DMS79 (cell line): ENCODE measurements at regions not wholly inside any gene's neighbourhood (a gene's known extent, or its start where the extent isn't known, plus 50 kb on each side); places are given as distances from the start of the nearest gene placed in this dataset.
"Not testable (repeated sequence)": the region's sequence is repeated elsewhere in the genome, so short reads cannot be mapped to it uniquely, and the experiment has no call there.

Experiments
- DNase-seq: peaks from one replicate; lab custom pipeline; 2025; lab: John Stamatoyannopoulos, UW

DNA sequence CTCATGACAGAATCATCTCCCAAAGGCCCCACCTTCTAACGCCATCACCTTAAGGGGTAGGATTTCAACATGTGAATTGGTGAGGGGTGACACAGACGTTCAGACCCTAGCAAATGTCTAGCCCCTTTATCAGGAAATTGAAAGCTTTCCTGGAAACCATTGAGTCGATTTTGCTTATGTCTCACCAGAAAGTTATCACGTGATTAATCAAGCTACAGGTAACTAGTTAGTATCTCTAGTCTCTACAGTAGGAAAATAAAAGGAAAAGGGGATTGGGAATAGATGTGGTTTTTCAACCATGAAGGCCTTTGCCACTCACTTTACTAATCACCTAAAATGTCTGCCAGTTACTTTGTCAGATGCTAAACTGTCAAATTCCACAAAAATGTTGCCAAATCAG, 1133.0 kb downstream of the PDHA2 start:
- DNase-seq, result no peak

DNA sequence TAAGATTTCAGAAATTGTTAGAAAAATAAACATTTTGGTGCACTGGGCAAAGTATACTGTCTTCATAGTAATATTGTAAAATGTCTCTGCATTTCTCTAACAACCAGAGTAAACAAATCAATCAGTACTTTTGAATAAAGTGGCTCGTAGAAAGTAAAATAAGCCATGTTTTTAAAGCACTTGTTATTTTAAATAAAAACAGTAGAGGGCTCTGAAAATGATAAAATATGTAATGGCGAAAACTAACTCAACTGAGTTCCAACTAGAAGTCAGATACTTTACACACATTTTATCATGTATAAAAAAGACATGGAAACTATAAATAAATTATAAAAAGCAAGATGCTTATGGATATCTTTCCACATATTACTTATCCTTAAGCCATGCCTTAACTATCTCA, 1134.4 kb downstream of the PDHA2 start:
- no peak for DNase-seq

DNA sequence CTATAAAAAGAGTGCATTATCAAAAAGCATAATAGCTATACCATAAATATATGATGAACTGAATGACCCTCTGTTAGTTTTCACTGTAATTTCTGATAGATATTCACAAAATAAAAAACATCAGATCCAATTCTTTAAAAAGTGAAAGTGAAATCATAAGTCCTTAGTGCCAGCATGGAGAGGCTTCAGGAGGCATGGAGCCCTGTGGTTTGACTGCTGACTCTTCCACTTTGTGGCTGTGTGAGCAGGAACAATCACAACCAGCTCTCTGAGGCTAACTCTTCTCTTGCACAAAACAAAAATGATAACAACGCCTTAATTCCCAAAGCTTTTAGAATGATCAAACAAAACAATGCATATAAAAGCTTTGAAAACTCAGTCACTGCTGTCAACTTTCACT, 1143.9 kb downstream of the PDHA2 start:
- DNase-seq, result no peak

DNA sequence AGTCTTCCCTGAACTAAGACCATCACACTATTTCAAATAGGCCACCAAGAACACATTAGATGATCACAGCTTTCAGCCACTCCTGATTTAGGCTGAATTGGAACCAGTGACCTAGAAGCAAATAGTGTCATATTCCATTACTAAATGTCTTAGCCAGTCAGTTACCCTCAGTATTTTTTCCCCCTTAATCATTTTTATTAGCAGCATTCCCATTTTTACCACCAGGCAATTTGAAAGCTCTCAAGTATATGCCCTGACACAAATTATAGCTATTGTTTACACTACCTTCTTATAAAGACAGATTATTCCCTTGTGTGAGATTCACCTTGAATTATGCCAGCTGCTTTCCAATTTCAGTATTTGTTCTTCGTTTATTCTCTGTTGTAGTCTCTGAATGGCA, 1146.9 kb downstream of the PDHA2 start:
- DNase-seq, result no peak

DNA sequence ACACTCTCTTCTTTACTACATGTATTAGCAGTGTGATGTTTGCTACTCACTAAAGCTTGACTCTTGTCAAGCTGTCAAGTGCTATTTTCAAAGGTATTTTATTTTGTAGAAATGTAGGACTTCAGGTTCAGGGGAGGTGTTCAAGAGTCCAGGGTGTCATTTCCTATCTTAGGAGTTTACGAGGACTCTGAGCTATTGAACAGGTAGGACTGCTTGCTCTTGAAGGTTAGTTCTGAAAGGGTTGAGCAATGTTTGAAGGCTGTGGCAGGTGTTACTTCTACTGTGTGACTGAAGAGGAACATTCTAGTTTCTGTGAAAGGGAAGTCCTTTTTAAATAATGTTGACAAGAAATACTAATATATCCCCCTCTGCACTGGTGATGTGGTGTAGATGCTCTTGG, 1151.2 kb downstream of the PDHA2 start:
- no peak for DNase-seq

DNA sequence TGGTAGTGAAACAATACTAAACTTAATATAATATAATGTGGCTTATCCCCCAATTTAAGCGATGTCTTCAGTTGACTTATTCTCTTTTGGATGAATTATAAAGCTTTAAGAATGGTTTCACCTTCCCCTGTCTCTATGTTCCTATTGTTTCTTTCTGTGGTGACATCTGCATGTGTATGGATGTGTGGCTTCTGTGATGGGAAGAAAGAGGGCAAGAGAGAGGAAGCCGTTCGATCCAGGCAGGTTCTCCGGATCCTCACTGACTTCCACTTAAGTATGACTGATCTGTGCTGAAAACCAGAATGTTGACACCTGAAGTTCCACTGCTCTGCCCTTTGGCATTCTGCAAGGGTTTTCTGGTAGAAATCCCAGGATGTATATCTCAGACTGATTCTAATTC, 1150.8 kb downstream of the STPG2 start:
- DNase-seq, result no peak

DNA sequence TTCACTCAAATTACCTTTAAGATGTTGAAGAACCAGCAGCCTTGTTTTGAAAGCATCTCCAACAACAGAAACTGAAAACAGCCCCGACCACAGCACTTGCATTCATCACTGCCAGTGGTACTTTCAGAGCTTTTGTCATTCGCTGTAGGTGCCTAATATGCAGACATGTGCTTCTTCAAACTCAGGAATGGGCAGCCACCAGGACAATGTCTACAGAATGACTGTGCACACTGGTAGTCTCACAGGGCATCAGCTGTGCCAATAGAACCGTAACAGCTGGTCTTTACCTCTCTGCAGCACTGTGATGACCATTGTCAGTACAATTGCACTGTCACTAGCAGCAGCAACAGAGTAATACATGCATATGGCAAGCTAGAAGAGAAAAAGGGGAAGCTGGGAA, 1149.7 kb downstream of the STPG2 start:
- no peak for DNase-seq

DNA sequence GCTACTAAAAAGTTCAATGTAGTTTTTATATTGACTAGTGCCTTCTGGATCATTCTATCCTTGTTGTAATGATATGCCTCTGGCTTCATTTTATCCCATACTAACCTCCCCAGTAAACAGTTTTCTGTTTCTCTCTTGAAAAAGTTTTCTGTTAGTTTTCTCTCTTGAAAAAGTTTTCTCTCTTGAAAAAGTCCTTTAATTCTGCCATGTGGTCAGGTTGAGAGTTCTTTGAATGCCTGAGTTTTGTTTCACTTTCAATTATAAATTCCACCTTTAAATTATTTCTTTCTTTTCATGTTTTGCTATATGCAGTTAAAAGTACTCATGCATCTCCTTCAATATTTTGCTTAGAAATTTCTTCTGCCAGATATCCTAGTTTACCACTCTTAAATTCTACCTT, 1139.6 kb downstream of the STPG2 start:
- DNase-seq, result no peak

DNA sequence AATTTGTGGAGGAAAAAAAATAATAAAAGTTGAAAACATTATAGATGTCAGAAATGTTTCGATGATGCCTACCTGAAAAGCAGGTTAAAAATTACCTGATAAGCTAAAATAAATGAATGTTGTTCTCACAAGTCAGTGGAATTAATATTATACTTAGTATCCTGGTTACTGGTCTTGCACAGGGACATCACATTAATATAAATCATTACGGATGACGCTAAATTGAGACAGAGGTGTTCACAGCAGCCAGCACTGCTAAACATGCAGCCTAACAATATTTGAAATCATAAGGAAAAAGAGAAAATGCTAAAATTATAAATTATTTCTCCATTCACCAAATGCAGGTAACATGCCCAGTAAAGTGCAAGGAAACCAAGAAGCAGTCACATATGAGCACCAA, 1130.0 kb downstream of the STPG2 start:
- DNase-seq, result no peak

DNA sequence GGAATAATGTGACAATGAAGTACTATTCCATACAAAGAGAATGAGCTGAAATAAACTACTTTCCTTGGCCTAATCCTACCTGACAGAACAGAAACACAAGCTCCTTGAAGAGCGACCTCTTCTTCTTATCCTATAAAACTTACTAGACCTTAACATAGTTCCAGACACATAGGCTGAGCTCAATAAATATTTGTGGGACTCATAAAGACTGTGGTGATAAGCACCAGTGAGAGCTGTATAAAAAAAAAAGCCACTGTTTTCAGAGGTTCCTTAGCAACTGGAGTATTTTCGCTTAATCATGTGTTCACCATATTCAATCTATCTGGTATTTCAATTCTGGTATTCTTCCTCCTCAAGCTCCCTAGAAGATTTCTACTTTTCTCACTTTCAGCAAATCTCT, 1129.6 kb downstream of the STPG2 start:
- no peak for DNase-seq

DNA sequence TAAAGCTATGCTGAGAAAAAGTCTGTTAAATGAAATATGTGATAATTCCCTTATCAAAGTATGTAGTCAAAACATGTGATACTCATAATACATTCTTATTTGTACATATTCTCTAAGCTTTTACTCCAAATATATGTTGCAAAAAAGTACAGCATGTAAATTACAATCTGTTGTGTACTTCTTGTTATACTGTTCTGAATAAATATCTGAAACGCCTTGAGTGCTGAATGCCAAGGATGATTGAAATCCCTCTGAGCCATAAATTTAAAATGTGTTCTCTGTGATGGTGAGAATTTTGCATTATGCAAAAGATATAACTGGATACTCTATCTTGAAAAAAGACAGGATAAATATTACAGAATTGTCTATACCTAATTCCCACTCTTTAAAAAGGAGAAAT, 1128.0 kb downstream of the STPG2 start:
- no peak for DNase-seq

DNA sequence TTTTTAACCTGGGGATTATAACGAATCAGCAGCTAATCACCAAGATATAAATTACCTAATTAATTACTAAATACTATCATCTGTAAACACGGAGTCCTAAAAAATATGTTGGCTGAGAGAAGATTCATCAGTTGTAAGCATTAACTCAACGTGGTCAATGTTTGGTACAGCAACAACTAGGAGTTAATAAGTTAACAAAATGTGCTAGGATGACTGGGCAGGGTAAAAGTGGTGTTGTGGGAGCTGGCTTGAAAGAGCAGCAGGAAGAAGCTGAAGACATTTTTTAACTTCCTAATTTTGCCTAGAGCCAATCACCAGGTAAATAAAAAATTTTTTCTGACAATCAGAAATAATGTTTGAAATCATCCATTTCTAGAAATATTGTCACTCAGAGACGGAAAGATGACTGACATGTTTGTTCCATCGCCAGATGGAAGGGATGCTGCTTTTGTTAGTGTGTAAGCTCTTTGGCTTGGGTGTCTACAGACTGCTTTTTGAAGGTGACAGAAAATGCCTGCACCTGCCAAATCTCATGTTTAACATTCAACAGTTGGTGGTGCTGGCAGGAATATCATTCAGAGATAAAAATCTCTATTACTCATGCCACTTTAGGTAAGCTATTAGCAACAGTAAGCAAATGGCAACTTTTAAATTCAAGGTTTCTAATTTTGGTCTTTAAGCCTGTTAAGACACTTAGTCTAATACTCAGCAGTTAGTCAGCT, 1126.9 kb downstream of the STPG2 start:
- DNase-seq, result no peak

DNA sequence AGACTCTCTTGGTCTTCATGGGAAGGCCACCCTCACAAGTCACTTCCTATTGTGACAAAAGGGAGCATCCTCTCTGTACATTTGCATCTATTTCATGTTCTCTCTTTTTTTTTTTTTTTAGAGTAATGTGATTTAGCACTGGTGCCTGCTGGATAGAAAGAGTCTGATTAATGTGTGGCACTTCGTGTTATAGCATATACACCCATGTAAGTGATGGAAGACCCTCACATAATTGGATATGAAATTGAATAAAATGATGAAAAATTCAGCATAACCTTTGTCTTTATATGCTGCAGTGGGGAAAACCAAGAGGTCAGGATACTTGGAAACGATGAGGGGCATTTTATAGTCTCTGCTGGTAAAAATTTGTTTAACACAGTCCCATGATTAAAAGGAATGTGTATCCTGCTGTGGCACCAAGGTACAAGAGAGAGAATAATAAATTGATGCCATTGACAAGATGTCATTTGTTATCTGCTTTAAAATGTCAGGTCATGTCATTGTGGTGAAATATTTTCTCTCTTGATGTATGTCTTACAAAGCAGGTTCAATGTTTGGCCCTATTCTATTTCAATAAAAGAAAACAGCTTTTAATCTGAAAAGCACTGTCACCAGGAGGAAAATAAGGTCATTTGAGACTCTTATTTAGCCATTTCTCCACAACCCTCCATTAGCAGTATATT, 1115.4 kb downstream of the STPG2 start:
- no peak for DNase-seq

DNA sequence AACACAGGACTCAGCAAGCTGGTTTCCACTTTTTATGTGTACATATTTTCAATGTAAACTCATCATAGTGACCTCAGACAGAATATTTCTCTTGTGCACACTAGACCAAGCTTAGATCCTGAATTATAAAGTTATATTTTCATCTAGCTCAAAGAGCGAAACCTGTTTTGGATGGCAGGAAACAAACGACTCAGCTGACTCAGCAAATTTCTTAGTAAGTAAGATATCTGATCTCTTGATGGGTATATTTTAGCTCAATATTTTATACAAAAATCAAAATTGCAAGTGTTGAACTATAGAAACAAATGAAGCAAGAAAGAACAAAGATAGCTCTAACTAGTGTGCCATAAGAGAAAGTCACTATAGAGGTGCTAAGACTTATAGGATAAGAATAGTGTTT, 1114.5 kb downstream of the STPG2 start:
- DNase-seq, result no peak

DNA sequence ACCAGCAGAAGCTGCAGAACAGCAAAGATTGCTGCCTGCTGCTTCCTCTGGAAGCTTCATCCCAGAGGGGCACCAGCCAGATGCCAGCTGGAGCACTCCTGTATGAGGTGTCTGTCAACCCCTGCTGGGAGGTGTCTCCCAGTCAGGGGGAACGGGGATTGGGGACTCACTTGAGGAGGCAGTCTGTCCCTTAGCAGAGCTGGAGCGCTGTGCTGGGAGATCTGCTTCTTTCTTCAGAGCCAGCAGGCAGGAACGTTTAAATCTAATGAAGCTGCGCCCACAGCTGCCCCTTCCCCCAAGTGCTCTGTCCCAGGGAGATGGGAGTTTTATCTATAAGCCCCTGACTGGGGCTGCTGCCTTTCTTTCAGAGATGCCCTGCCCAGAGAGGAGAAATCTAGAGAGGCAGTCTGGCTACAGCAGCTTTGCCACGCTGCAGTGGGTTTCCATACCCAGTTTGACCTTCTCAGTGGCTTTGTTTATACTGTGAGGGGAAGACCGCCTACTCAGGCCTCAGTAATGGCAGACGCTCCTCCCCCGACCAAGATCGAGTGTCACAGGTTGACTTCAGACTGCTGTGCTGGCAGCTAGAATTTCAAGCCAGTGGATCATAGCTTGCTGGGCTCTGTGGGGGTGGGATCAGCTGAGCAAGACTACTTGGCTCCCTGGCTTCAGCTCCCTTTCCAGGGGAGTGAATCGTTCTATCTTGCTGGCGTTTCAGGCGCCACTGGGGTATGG, 1105.7 kb downstream of the STPG2 start:
- not testable (repeated sequence) for DNase-seq

DNA sequence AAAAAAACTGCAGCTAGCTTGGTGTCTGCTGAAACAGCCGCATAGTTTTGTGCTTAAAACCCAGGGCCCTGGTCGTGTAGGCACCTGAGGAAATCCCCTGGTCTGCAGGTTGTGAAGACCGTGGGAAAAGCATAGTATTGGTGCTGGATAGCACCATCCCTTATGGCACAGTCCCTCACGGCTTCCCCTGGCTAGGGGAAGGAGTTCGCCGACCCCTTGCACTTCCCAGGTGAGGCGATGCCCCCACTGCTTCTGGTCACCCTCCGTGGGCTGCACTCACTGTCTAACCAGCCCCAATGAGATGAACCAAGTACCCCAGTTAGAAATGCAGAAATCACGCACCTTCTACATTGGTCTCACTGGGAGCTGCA, 1105.1 kb downstream of the STPG2 start:
- DNase-seq, result no peak

DNA sequence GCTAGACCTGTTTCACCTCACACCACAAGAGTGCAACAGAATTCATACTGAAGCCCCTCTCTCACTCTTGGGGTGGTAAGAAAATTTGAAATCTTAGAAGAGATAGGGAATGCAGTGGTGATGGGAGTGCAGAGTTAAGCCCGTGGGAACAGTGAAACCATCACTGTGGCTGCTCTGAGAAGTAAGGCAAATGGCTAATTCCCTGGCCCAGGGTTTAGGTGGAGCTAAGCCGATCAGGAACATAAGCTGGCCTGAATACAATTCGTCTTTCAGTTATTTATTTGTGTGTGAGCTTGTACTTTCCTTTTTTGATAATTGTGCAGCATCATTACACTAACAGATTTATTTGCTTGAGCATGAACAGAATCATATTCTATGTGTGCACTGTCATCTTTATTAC, 1070.6 kb downstream of the STPG2 start:
- no peak for DNase-seq

DNA sequence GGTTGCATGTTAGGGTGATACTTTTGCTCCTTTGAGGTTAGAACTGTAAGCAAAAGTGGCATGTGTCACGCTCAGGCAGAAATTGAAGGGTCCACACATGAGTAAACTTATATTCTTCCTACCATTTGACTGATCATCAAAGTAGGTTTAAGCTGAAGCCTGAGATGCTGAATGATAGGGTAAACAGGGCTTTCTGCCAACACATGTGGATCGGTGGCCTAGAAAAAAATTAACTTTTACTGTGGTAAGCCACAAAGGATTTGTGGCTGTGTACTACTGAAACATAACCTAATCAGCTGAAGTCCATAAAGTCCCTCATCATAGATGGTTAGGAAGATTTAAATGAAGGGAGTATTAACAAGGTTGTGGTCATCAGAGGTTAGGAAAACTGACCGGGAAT, 1070.1 kb downstream of the STPG2 start:
- DNase-seq, result no peak

DNA sequence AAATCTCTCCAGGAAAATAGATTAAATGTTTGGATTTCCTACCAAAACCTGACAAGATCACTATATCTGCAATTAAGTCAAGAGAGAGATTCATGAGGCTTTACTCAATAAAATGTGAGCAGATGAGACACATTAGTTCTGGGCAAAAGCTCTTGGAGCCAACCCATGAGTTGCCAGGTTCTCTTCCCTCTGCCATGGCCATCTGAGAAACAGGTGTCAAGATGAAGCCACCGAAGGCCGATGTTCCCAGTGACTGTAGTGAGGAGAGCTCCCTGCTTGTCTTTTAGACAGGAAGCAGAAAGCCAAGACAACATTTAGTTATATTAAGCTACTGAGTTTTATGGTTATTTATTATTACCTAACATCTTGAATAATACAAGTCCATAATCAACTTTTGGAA, 1068.7 kb downstream of the STPG2 start:
- no peak for DNase-seq

DNA sequence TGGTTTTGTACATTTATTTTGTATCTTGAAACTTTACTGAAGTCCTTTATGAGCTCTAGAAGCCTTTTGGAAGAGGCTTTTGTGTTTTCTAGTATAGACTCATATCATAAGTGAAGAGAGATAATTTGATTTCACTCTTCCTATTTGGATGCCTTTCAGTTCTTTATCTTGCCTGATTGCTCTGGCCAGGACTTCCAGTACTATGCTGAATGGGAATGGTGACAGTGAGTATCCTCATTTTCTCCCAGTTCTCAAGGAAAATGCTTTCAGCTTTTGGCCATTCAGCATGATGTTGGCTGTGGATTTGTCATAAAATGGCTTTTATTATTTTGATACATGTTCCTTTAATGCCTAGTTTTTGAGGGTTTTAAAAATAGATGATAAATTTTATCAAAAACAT, 1061.3 kb downstream of the STPG2 start:
- no peak for DNase-seq

DNA sequence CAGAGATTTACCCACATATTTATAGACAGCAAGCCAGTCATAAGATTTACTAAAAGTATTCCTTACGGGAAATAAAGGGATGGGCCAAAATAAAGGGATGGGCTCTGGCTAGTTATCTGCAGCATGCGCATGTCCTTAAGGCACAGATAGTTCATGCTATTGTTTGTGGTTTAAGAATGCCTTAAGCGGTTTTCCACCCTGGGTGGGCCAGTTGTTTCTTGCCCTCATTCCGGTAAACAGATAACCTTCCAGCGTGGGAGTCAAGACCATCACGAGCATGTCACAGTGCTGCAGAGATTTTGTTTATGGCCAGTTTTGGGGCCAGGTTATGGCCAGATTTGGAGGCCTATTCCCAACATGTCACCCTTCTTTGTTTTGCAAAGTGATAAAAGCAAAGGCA, 1046.2 kb downstream of the STPG2 start:
- not testable (repeated sequence) for DNase-seq

DNA sequence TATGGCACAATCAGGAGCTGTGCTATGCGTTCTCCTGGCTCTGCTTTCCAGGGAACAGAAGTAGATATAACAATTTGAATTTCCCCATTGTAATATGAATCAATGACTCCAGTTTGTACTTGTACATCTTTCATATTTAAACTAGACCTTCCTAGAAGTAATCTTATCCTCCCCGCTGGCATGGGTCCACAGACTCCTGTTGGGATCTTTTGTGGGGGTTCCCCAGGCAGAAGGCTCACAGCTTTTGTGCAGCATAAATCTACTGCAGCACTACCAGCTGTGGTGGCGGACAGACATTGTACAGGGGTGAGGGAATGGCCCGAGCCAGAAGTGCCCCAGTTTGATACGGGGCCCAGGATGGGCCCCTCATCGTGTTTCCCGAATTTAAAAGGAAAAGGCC, 1042.1 kb downstream of the STPG2 start:
- not testable (repeated sequence) for DNase-seq

DNA sequence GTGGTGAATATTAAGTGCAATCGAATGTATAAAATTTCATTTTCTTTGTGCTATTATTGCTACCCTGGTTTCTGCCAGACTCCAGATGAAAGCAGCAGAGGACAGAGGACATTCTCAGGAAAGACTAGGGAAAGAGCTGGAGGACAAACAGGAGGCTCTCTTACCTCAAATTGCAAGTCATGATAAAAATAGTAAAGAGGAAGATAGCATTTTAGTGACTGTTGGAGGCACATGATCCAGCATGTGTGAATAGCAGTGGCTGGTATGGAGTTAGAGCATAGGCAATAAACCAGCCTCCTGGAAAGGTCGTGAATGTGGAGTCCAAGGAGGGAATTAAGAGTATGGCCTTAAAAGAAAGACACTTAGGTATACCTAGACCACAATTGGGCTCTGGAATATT, 1040.0 kb downstream of the STPG2 start:
- DNase-seq, result no peak
